HG03460 (cell line): ENCODE measurements at regions not wholly inside any gene's neighbourhood (a gene's known extent, or its start where the extent isn't known, plus 50 kb on each side); places are given as distances from the start of the nearest gene placed in this dataset.

Experiments
- ATAC-seq: cut with Tn5 transposase; IDR thresholded peaks from one replicate; pipeline ENCODE4 v1.9.1; 2021; ENCODE audit not compliant: unreplicated experiment

GRCh38 chr14:65308536-65308935, 104.0 kb upstream of the FUT8 start:
- ATAC-seq = no peak

GRCh38 chr14:65310568-65310967, 102.0 kb upstream of the FUT8 start:
- no peak for ATAC-seq

- ATAC-seq = no peak
Measured at GRCh38 chr14:65312859-65313258, 99.7 kb upstream of the FUT8 start.

- peak; percentile 63 for ATAC-seq
Measured at GRCh38 chr14:65318636-65319506, 93.7 kb upstream of the FUT8 start.

GRCh38 chr14:65320661-65321308, 91.7 kb upstream of the FUT8 start:
- peak; percentile 46 for ATAC-seq

GRCh38 chr14:65321370-65321875, 91.1 kb upstream of the FUT8 start:
- peak; percentile 52 for ATAC-seq

- ATAC-seq = no peak
Measured at GRCh38 chr14:65329481-65329880, 83.0 kb upstream of the FUT8 start.

GRCh38 chr14:65329911-65330310, 82.6 kb upstream of the FUT8 start:
- ATAC-seq = no peak

GRCh38 chr14:65330416-65330815, 82.1 kb upstream of the FUT8 start:
- ATAC-seq = no peak

- no peak for ATAC-seq
Measured at GRCh38 chr14:65331652-65332051, 80.9 kb upstream of the FUT8 start.

GRCh38 chr14:65332141-65332871, 80.2 kb upstream of the FUT8 start:
- ATAC-seq = no peak

GRCh38 chr14:65333943-65334687, 78.4 kb upstream of the FUT8 start:
- no peak for ATAC-seq

GRCh38 chr14:65334765-65335410, 77.6 kb upstream of the FUT8 start:
- no peak for ATAC-seq

- no peak for ATAC-seq
Measured at GRCh38 chr14:65335411-65335947, 77.1 kb upstream of the FUT8 start.

GRCh38 chr14:65336191-65336591, 76.3 kb upstream of the FUT8 start:
- peak; percentile 51 for ATAC-seq

- no peak for ATAC-seq
Measured at GRCh38 chr14:65339866-65340265, 72.7 kb upstream of the FUT8 start.

- no peak for ATAC-seq
Measured at GRCh38 chr14:65344011-65344410, 68.5 kb upstream of the FUT8 start.

GRCh38 chr14:65345266-65345665, 67.3 kb upstream of the FUT8 start:
- no peak for ATAC-seq

GRCh38 chr14:65346474-65346873, 66.1 kb upstream of the FUT8 start:
- no peak for ATAC-seq

GRCh38 chr14:65346895-65347294, 65.6 kb upstream of the FUT8 start:
- ATAC-seq = no peak
